BJ (cell line): ENCODE measurements at regions not wholly inside any gene's neighbourhood (a gene's known extent, or its start where the extent isn't known, plus 50 kb on each side); places are given as distances from the start of the nearest gene placed in this dataset.

Experiments used
- CTCF ChIA-PET: fragments of 350-600 bp; formaldehyde crosslinking; extraction: SDS; loops from one replicate; lab custom pipeline; 2021; ENCODE audit warnings: antibody characterized with exemption, inconsistent platforms; lab: Yijun Ruan, JAX
- POLR2A ChIA-PET: fragments of 300-600 bp; sonication (Branson Sonifier 250); formaldehyde crosslinking; extraction: SDS; loops from one replicate; lab custom pipeline; 2021; ENCODE audit warnings: antibody characterized with exemption; lab: Charles Lee
- DNase-seq: peaks from one replicate; pipeline ENCODE4 v3.0.0-alpha.2; 2011; ENCODE audit warnings: low read depth
- H3K27me3 ChIP-seq: 2 replicates; pipeline ENCODE4 v1.6.0; 2011; ENCODE audit warnings: low read length; ENCODE audit not compliant: control insufficient read depth, insufficient read depth
- H3K36me3 ChIP-seq: 2 replicates; pipeline ENCODE4 v1.5.1; 2011; ENCODE audit warnings: low read length; ENCODE audit not compliant: control insufficient read depth, insufficient read depth
- H3K4me3 ChIP-seq: 2 replicates; pipeline ENCODE4 v1.5.1; 2011; ENCODE audit warnings: low read depth, mild to moderate bottlenecking, control low read depth, low read length
- TF ChIP-seq, protein P1 (sequence below): IDR thresholded peaks from 2 replicates; pipeline ENCODE4 v1.5.1; 2011; ENCODE audit warnings: low read depth, mild to moderate bottlenecking, control low read depth, inconsistent platforms, low read length, moderate library complexity; ENCODE audit not compliant: insufficient read depth

- no peaks in the 10 kb centered on the region for H3K27me3 ChIP-seq
- CTCF ChIA-PET, result interaction anchor here (0.6 kb wide), 1 partner anchor 46 kb away, joined by 4 read pairs; no protein-coding TSS in a partner anchor
- no peak for DNase-seq
Observed at GRCh38 chr13:93118081-93118615, 108.5 kb upstream of the GPC6 start.

DNA sequence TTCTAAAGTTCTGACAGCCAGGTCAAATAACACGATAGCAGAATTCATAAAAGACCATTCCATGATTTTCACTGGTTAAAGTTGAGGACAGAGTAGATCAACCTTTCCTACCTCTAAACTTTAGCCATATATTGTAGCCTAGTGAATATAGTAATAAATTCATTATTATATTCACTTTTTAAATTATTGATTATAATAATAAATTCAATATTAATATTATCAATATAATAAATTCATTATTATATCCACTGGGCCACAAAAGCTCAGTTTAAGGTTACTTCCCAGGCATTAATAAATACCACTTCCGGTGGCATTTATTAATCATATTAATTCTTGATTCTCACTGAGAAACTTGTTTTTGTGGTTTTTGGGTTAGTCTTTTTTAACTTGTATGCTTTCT, 85.7 kb upstream of the GPC6 start:
- ChIA-PET CTCF (interaction anchor here (0.6 kb wide), 1 partner anchor 88 kb away, joined by 3 read pairs; no protein-coding TSS in a partner anchor), POLR2A (no interaction called here)
- H3K36me3 ChIP-seq, result no peaks in the 10 kb centered on the region
- DNase-seq, result no peak
- TF ChIP-seq, protein P1, sequence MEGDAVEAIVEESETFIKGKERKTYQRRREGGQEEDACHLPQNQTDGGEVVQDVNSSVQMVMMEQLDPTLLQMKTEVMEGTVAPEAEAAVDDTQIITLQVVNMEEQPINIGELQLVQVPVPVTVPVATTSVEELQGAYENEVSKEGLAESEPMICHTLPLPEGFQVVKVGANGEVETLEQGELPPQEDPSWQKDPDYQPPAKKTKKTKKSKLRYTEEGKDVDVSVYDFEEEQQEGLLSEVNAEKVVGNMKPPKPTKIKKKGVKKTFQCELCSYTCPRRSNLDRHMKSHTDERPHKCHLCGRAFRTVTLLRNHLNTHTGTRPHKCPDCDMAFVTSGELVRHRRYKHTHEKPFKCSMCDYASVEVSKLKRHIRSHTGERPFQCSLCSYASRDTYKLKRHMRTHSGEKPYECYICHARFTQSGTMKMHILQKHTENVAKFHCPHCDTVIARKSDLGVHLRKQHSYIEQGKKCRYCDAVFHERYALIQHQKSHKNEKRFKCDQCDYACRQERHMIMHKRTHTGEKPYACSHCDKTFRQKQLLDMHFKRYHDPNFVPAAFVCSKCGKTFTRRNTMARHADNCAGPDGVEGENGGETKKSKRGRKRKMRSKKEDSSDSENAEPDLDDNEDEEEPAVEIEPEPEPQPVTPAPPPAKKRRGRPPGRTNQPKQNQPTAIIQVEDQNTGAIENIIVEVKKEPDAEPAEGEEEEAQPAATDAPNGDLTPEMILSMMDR, result no peak
- H3K4me3 ChIP-seq, result no peak overlapping the region
- H3K27me3 ChIP-seq, result no peaks in the 10 kb centered on the region

More at GRCh38 chr13:93118081-93118615, 108.5 kb upstream of the GPC6 start:
- Histone ChIP-seq H3K4me3 (no peak overlapping the region), H3K36me3 (no peaks in the 10 kb centered on the region)
- TF ChIP-seq, protein P1, result no peak
- POLR2A ChIA-PET, result no interaction called here

DNA sequence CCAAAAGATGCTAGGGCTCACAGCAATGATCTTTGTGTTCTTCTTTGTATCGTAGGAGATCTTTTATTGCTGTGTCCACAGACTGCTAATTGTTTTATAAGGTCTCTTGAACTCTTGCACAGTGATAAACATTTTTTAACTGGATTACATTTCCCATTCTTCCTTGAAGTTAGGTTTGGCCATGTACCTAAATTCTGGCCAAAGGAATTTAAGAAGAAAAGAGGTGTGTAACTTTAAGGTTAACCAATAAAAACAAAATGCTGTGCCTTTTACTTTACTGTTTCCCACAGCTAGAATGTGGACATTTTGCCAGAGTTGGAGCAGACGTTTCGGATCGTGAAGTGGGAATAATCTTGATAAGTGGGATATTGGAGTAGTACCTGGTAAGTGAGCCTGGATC, 82.6 kb upstream of the GPC6 start:
- TF ChIP-seq, protein P1, result no peak
- CTCF ChIA-PET, result no interaction called here

DNA sequence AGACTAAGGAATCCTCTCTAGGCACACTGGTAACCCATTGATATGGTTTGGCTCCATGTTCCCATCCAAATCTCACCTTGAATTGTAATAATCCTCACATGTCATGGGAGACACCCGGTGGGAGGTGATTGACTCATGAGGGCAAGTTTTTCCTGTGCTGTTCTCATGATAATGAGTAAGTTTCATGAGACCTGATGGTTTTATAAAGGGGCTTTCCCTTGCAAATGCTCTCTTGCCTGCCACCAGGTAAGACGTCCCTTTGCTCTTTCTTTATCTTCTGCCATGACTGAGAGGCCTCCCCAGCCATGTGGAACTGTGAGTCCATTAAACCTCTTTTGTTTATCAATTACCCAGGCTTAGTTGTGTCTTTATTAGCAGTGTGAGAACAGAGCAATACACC, 81.4 kb upstream of the GPC6 start:
- no peaks in the 10 kb centered on the region for H3K36me3 ChIP-seq
- no peak overlapping the region for H3K4me3 ChIP-seq
- H3K27me3 ChIP-seq, result no peaks in the 10 kb centered on the region
- TF ChIP-seq, protein P1, result no peak
- POLR2A ChIA-PET, result no interaction called here
- no peak for DNase-seq
- CTCF ChIA-PET, result no interaction called here

More for the DNA sequence above, 82.6 kb upstream of the GPC6 start:
- Histone ChIP-seq H3K27me3 (no peaks in the 10 kb centered on the region), H3K36me3 (no peaks in the 10 kb centered on the region), H3K4me3 (no peak overlapping the region)
- POLR2A ChIA-PET, result no interaction called here
- no peak for DNase-seq

DNA sequence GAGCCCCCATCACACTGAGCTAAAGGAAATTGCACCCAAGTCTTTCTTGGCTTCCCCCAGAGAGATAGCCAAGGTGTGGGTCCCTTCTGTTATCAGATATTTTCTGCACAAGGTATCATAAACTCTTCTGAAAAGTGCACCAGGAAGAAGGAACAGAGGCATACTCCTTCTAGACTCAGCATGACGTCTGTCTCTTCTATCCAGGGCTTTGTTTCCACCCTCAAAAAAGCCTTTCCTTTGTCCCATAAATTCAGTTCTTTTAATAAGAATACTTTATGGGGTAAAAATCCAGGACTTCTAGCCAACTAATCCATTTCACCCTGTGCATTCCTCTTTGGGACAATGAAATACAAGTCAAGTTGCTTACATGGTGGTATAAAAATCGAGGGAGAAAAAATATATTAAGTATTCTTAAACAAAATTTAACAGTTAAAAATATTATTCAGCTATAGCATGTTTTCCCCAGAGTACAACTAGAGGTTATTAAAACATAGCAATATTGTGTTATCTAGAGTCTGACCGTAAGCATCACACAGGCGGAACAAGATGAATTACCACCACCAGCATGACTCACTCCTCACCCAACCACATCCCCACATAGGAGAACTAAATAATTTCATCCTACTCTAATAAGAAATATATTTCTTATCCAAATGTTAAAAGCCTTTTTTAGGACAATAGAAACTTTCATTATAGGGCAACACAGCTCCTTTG, 79.9 kb upstream of the GPC6 start:
- no peaks in the 10 kb centered on the region for H3K36me3 ChIP-seq
- CTCF ChIA-PET, result no interaction called here
- DNase-seq, result no peak
- H3K27me3 ChIP-seq, result no peaks in the 10 kb centered on the region
- POLR2A ChIA-PET, result no interaction called here
- TF ChIP-seq, protein P1, result no peak
- no peak overlapping the region for H3K4me3 ChIP-seq
